Neural progenitor cell (in vitro differentiated cells): ENCODE measurements at regions not wholly inside any gene's neighbourhood (a gene's known extent, or its start where the extent isn't known, plus 50 kb on each side); places are given as distances from the start of the nearest gene placed in this dataset.

ENCODE experiments used
- DNase-seq: peaks from one replicate; pipeline ENCODE4 v3.0.0-alpha.2; 2016; ENCODE audit warnings: low spot score
- H2AFZ ChIP-seq: fragments of 200-600 bp; sonication (generic); replicated peaks from 2 replicates; pipeline ENCODE4 v1.6.1; 2016; ENCODE audit warnings: antibody characterized with exemption
- H3F3A ChIP-seq: fragments of 200-600 bp; sonication (generic); 2 replicates; pipeline ENCODE4 v1.6.1; 2016; ENCODE audit warnings: antibody characterized with exemption, low read depth
- H3K27ac ChIP-seq: fragments of 200-600 bp; sonication (generic); 2 replicates; pipeline ENCODE4 v1.5.1; 2016; ENCODE audit warnings: mild to moderate bottlenecking
- H3K27me3 ChIP-seq: fragments of 200-600 bp; sonication (generic); 2 replicates; pipeline ENCODE4 v1.6.1; 2016; ENCODE audit warnings: mild to moderate bottlenecking, moderate library complexity
- H3K36me3 ChIP-seq: fragments of 200-600 bp; sonication (generic); 2 replicates; pipeline ENCODE4 v1.5.1; 2016
- H3K4me1 ChIP-seq: fragments of 200-600 bp; sonication (generic); 2 replicates; pipeline ENCODE4 v1.6.1; 2016; ENCODE audit warnings: mixed run types
- H3K4me2 ChIP-seq: fragments of 200-600 bp; sonication (generic); 2 replicates; pipeline ENCODE4 v1.6.1; 2016
- H3K4me3 ChIP-seq: fragments of 200-600 bp; sonication (generic); 2 replicates; pipeline ENCODE4 v1.5.1; 2016
- H3K79me2 ChIP-seq: fragments of 200-600 bp; sonication (generic); 2 replicates; pipeline ENCODE4 v1.6.1; 2016; ENCODE audit warnings: low read depth
- H3K9ac ChIP-seq: fragments of 200-600 bp; sonication (generic); 2 replicates; pipeline ENCODE4 v1.6.1; 2016
- H3K9me3 ChIP-seq: fragments of 200-600 bp; sonication (generic); 2 replicates; pipeline ENCODE4 v1.5.1; 2016; ENCODE audit warnings: low read depth
- H4K20me1 ChIP-seq: fragments of 200-600 bp; sonication (generic); 2 replicates; pipeline ENCODE4 v1.6.1; 2016; ENCODE audit warnings: low read depth
- H3K27ac Mint-ChIP-seq: 3 replicates; pipeline ENCODE4 v1.8.0; 2021; ENCODE audit warnings: mixed read lengths
- H3K27me3 Mint-ChIP-seq: 2 replicates; pipeline ENCODE4 v1.8.0; 2022; ENCODE audit warnings: low read depth, mild to moderate bottlenecking, inconsistent platforms, moderate library complexity, mixed read lengths; ENCODE audit not compliant: insufficient read depth
- H3K36me3 Mint-ChIP-seq: 3 replicates; pipeline ENCODE4 v1.8.0; 2021; ENCODE audit warnings: mixed read lengths
- H3K4me1 Mint-ChIP-seq: 3 replicates; pipeline ENCODE4 v1.8.0; 2021; ENCODE audit warnings: mixed read lengths
- H3K4me3 Mint-ChIP-seq: 3 replicates; pipeline ENCODE4 v1.8.0; 2021; ENCODE audit warnings: mild to moderate bottlenecking, moderate library complexity, mixed read lengths
- H3K9me3 Mint-ChIP-seq: 3 replicates; pipeline ENCODE4 v1.8.0; 2020; ENCODE audit warnings: mixed read lengths
- EZH2 ChIP-seq: fragments of 200-600 bp; sonication (generic); IDR thresholded peaks from 2 replicates; pipeline ENCODE4 v1.6.1; 2017; ENCODE audit warnings: antibody characterized with exemption, mild to moderate bottlenecking, moderate library complexity
- EZH2phosphoT487 ChIP-seq: fragments of 200-600 bp; sonication (generic); IDR thresholded peaks from 2 replicates; pipeline ENCODE4 v1.6.1; 2017; ENCODE audit warnings: antibody characterized with exemption
- TF ChIP-seq, protein P1 (sequence below): fragments of 200-600 bp; sonication (generic); IDR thresholded peaks from 2 replicates; pipeline ENCODE4 v1.5.1; 2017; ENCODE audit warnings: antibody characterized with exemption, mild to moderate bottlenecking

DNA sequence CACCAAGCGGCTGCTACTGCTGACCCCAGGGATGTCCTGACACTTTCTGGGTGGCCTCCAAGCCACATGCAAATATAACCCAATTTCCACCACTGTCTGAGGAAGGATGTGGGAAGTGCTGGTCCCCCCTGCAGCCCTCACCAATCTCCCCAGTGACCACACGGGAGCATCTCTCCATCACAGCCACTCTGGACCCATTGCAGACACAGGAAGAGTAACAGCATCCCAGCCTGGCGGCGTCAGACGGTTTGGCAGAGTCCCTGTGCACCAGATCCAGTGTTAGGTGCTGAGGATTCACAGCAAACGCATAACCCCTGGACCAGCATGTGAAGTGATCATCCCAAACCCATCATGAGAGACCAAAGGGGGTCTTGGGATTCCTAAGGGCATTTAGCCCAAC is 163.7 kb upstream of the TNRC6C start:
- peaks cover 38% of the 10 kb centered on the region for H3K27me3 ChIP-seq
- Mint-ChIP-seq H3K4me3 (peak overlapping the region; percentile 39), H3K9me3 (no peaks in the 10 kb centered on the region), H3K36me3 (no peaks in the 10 kb centered on the region), H3K27me3 (peaks cover 25% of the 10 kb centered on the region), H3K4me1 (peaks cover 33% of the 10 kb centered on the region), H3K27ac (no peak overlapping the region)
- no peak for TF ChIP-seq EZH2phosphoT487
- TF ChIP-seq, protein P1, sequence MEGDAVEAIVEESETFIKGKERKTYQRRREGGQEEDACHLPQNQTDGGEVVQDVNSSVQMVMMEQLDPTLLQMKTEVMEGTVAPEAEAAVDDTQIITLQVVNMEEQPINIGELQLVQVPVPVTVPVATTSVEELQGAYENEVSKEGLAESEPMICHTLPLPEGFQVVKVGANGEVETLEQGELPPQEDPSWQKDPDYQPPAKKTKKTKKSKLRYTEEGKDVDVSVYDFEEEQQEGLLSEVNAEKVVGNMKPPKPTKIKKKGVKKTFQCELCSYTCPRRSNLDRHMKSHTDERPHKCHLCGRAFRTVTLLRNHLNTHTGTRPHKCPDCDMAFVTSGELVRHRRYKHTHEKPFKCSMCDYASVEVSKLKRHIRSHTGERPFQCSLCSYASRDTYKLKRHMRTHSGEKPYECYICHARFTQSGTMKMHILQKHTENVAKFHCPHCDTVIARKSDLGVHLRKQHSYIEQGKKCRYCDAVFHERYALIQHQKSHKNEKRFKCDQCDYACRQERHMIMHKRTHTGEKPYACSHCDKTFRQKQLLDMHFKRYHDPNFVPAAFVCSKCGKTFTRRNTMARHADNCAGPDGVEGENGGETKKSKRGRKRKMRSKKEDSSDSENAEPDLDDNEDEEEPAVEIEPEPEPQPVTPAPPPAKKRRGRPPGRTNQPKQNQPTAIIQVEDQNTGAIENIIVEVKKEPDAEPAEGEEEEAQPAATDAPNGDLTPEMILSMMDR, result no peak
- no peak for TF ChIP-seq EZH2
- H4K20me1 ChIP-seq, result no peaks in the 10 kb centered on the region
- DNase-seq, result no peak
- H3K4me1 ChIP-seq, result peaks cover 10% of the 10 kb centered on the region
- no peaks in the 10 kb centered on the region for H3K36me3 ChIP-seq
- no peaks in the 10 kb centered on the region for H3K79me2 ChIP-seq
- no peak overlapping the region for H2AFZ ChIP-seq
- peaks cover 8% of the 10 kb centered on the region for H3F3A ChIP-seq
- no peak overlapping the region for H3K9ac ChIP-seq
- H3K27ac ChIP-seq, result no peak overlapping the region
- H3K9me3 ChIP-seq, result no peaks in the 10 kb centered on the region
- H3K4me2 ChIP-seq, result no peak overlapping the region
- H3K4me3 ChIP-seq, result no peak overlapping the region

DNA sequence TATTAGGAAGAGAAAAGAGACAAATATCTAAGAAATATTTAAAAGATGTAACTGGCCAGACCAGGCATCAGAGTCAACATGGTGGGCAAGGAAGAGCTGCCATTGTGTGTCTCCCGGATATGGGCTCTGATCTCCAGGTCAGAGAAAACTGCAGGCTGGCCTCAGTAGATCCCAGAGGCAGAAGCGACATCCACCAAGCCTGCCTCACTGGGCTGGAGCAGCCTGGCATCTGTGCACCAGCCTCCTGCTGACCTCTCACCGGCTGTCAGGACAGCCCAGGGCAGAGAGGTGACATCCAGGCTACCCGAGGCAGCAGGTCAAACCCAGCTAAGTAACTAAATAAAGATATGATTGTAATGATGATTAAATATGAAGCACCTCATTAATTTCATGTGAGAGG is 162.8 kb upstream of the TNRC6C start:
- Histone ChIP-seq H3K27ac (no peak overlapping the region), H3K4me3 (no peak overlapping the region), H3K36me3 (no peaks in the 10 kb centered on the region), H3K79me2 (no peaks in the 10 kb centered on the region), H3K4me1 (peaks cover 1% of the 10 kb centered on the region), H4K20me1 (no peaks in the 10 kb centered on the region), H2AFZ (no peak overlapping the region), H3K9me3 (no peaks in the 10 kb centered on the region), H3F3A (peaks cover 1% of the 10 kb centered on the region), H3K4me2 (no peak overlapping the region), H3K27me3 (peaks cover 30% of the 10 kb centered on the region), H3K9ac (no peak overlapping the region)
- Mint-ChIP-seq H3K27ac (peak overlapping the region; percentile 47), H3K4me3 (no peak overlapping the region), H3K4me1 (peaks cover 29% of the 10 kb centered on the region), H3K9me3 (no peaks in the 10 kb centered on the region), H3K27me3 (peaks cover 24% of the 10 kb centered on the region), H3K36me3 (no peaks in the 10 kb centered on the region)
- no peak for TF ChIP-seq EZH2
- DNase-seq, result no peak

DNA sequence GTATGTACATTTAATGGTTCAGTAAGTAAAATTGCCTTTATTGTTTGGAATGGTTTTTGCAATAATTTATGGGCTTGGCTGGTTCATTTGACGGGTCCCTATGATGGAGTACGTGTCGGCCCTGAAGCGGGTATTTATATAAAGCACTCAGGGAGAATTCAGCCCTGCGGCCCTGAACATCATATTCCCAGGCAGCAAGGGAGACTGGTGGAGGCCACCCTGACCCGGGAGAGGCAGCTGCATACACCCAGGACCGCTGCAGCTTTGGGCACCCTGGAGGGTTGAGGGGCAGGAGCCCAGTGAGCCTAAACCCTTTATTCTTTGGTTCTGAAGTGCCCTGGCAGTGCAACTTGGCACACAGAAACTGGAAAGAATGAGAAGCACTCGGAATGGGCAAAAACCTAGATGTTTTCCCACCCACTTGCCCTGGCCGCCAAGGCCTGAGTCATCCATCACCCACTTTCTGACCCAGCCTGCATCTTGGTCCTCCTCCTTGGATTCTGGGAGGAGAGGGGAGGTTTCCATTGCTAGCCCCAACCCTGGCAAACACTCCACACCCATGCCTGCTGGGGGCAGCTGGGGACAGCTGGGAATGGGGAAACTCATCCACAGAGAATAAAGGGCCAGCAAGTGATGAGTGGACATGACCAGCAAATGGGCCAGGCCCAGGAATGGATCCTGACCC is 162.2 kb upstream of the TNRC6C start:
- H4K20me1 ChIP-seq, result no peaks in the 10 kb centered on the region
- no peaks in the 10 kb centered on the region for H3K79me2 ChIP-seq
- H3K36me3 ChIP-seq, result no peaks in the 10 kb centered on the region
- H3K9ac ChIP-seq, result no peak overlapping the region
- no peak for DNase-seq
- H3K4me3 Mint-ChIP-seq, result no peak overlapping the region
- H3K4me3 ChIP-seq, result no peak overlapping the region
- no peaks in the 10 kb centered on the region for H3K36me3 Mint-ChIP-seq
- H3K4me1 Mint-ChIP-seq, result peaks cover 35% of the 10 kb centered on the region
- no peaks in the 10 kb centered on the region for H3K9me3 Mint-ChIP-seq
- TF ChIP-seq, protein P1, result no peak
- TF ChIP-seq EZH2phosphoT487 (no peak), EZH2 (no peak)
- H3K27ac ChIP-seq, result no peak overlapping the region
- H3K27ac Mint-ChIP-seq, result peak overlapping the region; percentile 72
- peaks cover 28% of the 10 kb centered on the region for H3K27me3 ChIP-seq
- no peaks in the 10 kb centered on the region for H3K9me3 ChIP-seq
- no peaks in the 10 kb centered on the region for H3K4me1 ChIP-seq
- no peak overlapping the region for H2AFZ ChIP-seq
- H3F3A ChIP-seq, result no peaks in the 10 kb centered on the region
- peaks cover 23% of the 10 kb centered on the region for H3K27me3 Mint-ChIP-seq
- no peak overlapping the region for H3K4me2 ChIP-seq

DNA sequence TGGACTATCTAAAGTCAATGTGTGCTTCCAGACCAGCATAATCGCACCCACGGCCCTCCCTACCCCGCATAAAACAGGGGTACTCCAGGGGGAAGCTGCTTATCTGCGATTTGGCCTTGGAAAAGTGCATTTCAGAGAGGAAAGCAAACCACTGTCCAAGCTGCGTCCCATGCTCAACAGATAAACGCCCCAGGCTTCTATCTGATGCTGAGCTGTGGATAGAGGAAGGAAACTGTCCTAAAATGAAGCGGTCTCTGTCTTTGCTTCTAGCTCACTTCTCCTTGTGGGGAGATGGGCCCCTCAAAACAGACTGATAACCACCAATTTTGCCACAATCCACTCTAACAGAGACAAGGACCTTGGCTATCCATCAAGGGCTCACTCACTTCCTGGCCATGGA is 160.5 kb upstream of the TNRC6C start:
- H3K4me1 Mint-ChIP-seq, result peaks cover 46% of the 10 kb centered on the region

More for the DNA sequence above, 160.5 kb upstream of the TNRC6C start:
- peaks cover 9% of the 10 kb centered on the region for H3F3A ChIP-seq
- Mint-ChIP-seq H3K36me3 (no peaks in the 10 kb centered on the region), H3K9me3 (no peaks in the 10 kb centered on the region), H3K4me3 (peak overlapping the region; percentile 24), H3K27ac (no peak overlapping the region), H3K27me3 (peaks cover 31% of the 10 kb centered on the region)
- no peak overlapping the region for H3K27ac ChIP-seq
- H3K4me1 ChIP-seq, result peaks cover 16% of the 10 kb centered on the region
- H3K4me3 ChIP-seq, result no peak overlapping the region
- TF ChIP-seq EZH2phosphoT487, result no peak
- TF ChIP-seq EZH2, result no peak
- TF ChIP-seq, protein P1, result no peak
- H3K4me2 ChIP-seq, result no peak overlapping the region
- no peak overlapping the region for H2AFZ ChIP-seq
- no peaks in the 10 kb centered on the region for H4K20me1 ChIP-seq
- H3K27me3 ChIP-seq, result peaks cover 14% of the 10 kb centered on the region
- no peak overlapping the region for H3K9ac ChIP-seq
- H3K9me3 ChIP-seq, result no peaks in the 10 kb centered on the region
- H3K79me2 ChIP-seq, result no peaks in the 10 kb centered on the region
- no peaks in the 10 kb centered on the region for H3K36me3 ChIP-seq
- no peak for DNase-seq
